ENCODE measurements at regions not wholly inside any gene's neighbourhood (a gene's known extent, or its start where the extent isn't known, plus 50 kb on each side); places are given as distances from the start of the nearest gene placed in this dataset.

DNA sequence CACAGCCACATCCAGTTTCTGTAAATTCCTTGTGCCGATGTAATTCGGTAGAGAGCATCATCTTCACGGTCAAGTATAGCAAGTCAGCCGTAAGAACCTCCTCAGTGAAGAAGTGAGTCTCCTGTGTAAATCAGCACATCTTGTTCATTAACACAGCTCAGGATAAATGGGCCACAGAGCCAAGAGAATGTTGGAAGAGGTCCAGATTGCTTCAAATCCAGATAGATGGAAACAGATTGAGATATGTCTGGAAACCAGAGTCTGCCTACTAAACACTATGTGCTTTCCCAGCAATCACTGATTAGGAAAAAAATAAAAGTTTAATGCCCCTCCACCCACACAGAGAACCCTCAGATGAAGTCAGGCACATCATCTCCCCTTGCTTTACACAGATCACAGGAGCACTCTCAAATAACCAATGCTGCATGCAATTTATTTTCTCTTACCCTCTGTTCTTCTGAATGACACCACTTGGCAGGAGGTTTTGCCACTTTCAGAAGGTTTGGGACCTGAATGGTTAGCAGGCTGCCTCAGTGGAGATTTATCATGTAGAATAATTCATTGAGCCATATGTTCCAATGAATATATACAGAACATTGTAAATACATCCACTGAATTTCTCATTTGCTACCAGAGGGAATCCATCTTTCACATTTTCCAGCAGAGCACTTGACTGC is 357.7 kb downstream of the C4orf33 start:
- Histone ChIP-seq H2AFZ (ENCODE audit: low read depth, low read length) (no peak overlapping the region), H3K4me1 (replicated peaks in 1 of 2; ENCODE audit: control insufficient read depth in 2 of 2, insufficient read depth in 2 of 2, low read length in 2 of 2) (no peaks in the 10 kb centered on the region), H3K27me3 (ENCODE audit: control insufficient read depth in 2 of 2, insufficient read depth in 2 of 2, low read length in 2 of 2) (no peaks in the 10 kb centered on the region), H3K9ac (ENCODE audit: insufficient read depth in 1 of 2, low read depth in 2 of 2, low read length in 2 of 2) (no peak overlapping the region), H4K20me1 (replicated peaks; ENCODE audit: control insufficient read depth, insufficient read depth, low read length) (no peaks in the 10 kb centered on the region), H3K36me3 (ENCODE audit: control insufficient read depth, insufficient read depth, low read length) (no peaks in the 10 kb centered on the region), H3K4me2 (ENCODE audit: insufficient read depth, low read length) (no peak overlapping the region), H3K27ac (ENCODE audit: extremely low read depth, low read depth, low read length) (no peak overlapping the region), H3K9me1 (ENCODE audit: control insufficient read depth, insufficient read depth, low read length) (no peaks in the 10 kb centered on the region), H3K9me3 (replicated peaks; ENCODE audit: control insufficient read depth, insufficient read depth, low read depth, low read length) (no peaks in the 10 kb centered on the region), H3K4me3 (no peak overlapping the region), H3K79me2 (ENCODE audit: control insufficient read depth, insufficient read depth, low read length) (no peaks in the 10 kb centered on the region)
- ATAC-seq (no peak), FAIRE-seq (no peak), DNase-seq (ENCODE audit: extremely low read depth in 1 of 4, low spot score in 3 of 4) (no peak)
- ChIA-PET POLR2A (no interaction called here), CTCF (ENCODE audit: low intra/inter-chr PET ratio) (no interaction called here)
- in situ Hi-C loops (cut with MboI) (no loop called here), intact Hi-C loops (cut with micrococcal nuclease) (no loop called here)
- WGBS (ENCODE audit: insufficient coverage, low coverage, missing lambda C conversion rate): 0% methylated on average over 4 of the region's 4 CpGs
- no peak for TF ChIP-seq ZFPM2 (CRISPR knock-in tag; IDR thresholded peaks at IDR 0.05)
- no peak for TF ChIP-seq ESRRA (IDR thresholded peaks at IDR 0.05; ENCODE audit: borderline replicate concordance, low read depth)
- no peak for TF ChIP-seq ZNF444 (CRISPR knock-in tag; IDR thresholded peaks at IDR 0.05)
- TF ChIP-seq YY1 (IDR thresholded peaks at IDR 0.05; ENCODE audit: borderline replicate concordance in 1 of 3, control insufficient read depth in 1 of 3, extremely low read depth in 1 of 3, insufficient read depth in 3 of 3, insufficient read length in 1 of 3, insufficient replicate concordance in 2 of 3, low read depth in 1 of 3, low read length in 2 of 3): no peak
- TF ChIP-seq TCF3 (CRISPR knock-in tag; IDR thresholded peaks at IDR 0.05): no peak
- no peak for TF ChIP-seq ATF3 (IDR thresholded peaks at IDR 0.05)
- TF ChIP-seq ATF3 (CRISPR knock-in tag; conservative IDR thresholded peaks at IDR 0.05): no peak
- no TSS peak for BruUV-seq (replicated peaks)
